ENCODE measurements at regions not wholly inside any gene's neighbourhood (a gene's known extent, or its start where the extent isn't known, plus 50 kb on each side); places are given as distances from the start of the nearest gene placed in this dataset.

- DNase-seq (ENCODE audit: low spot score) = no peak
These were observed 205.0 kb upstream of the GRIK3 start for GRCh38 chr1:37239225-37239740.

- no peak for DNase-seq (ENCODE audit: low spot score)
These were observed 206.6 kb upstream of the GRIK3 start for GRCh38 chr1:37240897-37241296.

GRCh38 chr1:37242501-37242900 lies 208.2 kb upstream of the GRIK3 start:
- DNase-seq (ENCODE audit: low spot score) = no peak

GRCh38 chr1:37243368-37244082 lies 209.2 kb upstream of the GRIK3 start:
- DNase-seq (ENCODE audit: low spot score) = no peak

- DNase-seq (ENCODE audit: low spot score) = no peak
These were observed 209.8 kb upstream of the GRIK3 start for GRCh38 chr1:37244083-37244480.

- DNase-seq (ENCODE audit: low spot score) = no peak
These were observed 210.5 kb upstream of the GRIK3 start for GRCh38 chr1:37244815-37245214.

GRCh38 chr1:37246631-37247030 lies 212.3 kb upstream of the GRIK3 start:
- no peak for DNase-seq (ENCODE audit: low spot score)

GRCh38 chr1:37250371-37250770 lies 216.1 kb upstream of the GRIK3 start:
- no peak for DNase-seq (ENCODE audit: low spot score)

GRCh38 chr1:37255136-37255795 lies 219.1 kb upstream of the ZC3H12A start:
- DNase-seq (ENCODE audit: low spot score) = peak; percentile 30

- no peak for DNase-seq (ENCODE audit: low spot score)
These were observed 218.5 kb upstream of the ZC3H12A start for GRCh38 chr1:37255868-37256267.

- no peak for DNase-seq (ENCODE audit: low spot score)
These were observed 216.7 kb upstream of the ZC3H12A start for GRCh38 chr1:37257646-37258045.

GRCh38 chr1:37258068-37258467 lies 216.3 kb upstream of the ZC3H12A start:
- no peak for DNase-seq (ENCODE audit: low spot score)

- no peak for DNase-seq (ENCODE audit: low spot score)
These were observed 215.4 kb upstream of the ZC3H12A start for GRCh38 chr1:37259019-37259418.

GRCh38 chr1:37261129-37261528 lies 213.3 kb upstream of the ZC3H12A start:
- DNase-seq (ENCODE audit: low spot score) = no peak

GRCh38 chr1:37262439-37263170 lies 211.8 kb upstream of the ZC3H12A start:
- DNase-seq (ENCODE audit: low spot score) = no peak

GRCh38 chr1:37265156-37265555 lies 209.2 kb upstream of the ZC3H12A start:
- no peak for DNase-seq (ENCODE audit: low spot score)

GRCh38 chr1:37265786-37266667 lies 208.4 kb upstream of the ZC3H12A start:
- no peak for DNase-seq (ENCODE audit: low spot score)

- DNase-seq (ENCODE audit: low spot score) = no peak
These were observed 207.1 kb upstream of the ZC3H12A start for GRCh38 chr1:37267111-37267835.

GRCh38 chr1:37270639-37271038 lies 203.7 kb upstream of the ZC3H12A start:
- DNase-seq (ENCODE audit: low spot score) = no peak

- DNase-seq (ENCODE audit: low spot score) = no peak
These were observed 201.8 kb upstream of the ZC3H12A start for GRCh38 chr1:37272626-37273025.

GRCh38 chr1:37274486-37274885 lies 199.9 kb upstream of the ZC3H12A start:
- DNase-seq (ENCODE audit: low spot score) = no peak

Measured in mucosa of gallbladder (tissue), 1 donor.